ENCODE measurements at regions not wholly inside any gene's neighbourhood (a gene's known extent, or its start where the extent isn't known, plus 50 kb on each side); places are given as distances from the start of the nearest gene placed in this dataset.
"Not testable (repeated sequence)": the region's sequence is repeated elsewhere in the genome, so short reads cannot be mapped to it uniquely, and the experiment has no call there.

GRCh38 chr7:85802211-85802610, 615.4 kb upstream of the SEMA3D start:
- Histone ChIP-seq H3K4me3 (ENCODE audit: low read depth in 1 of 2, low read length in 2 of 2) (no peak overlapping the region), H3K9ac (ENCODE audit: low read depth in 1 of 2, low read length in 2 of 2) (no peak overlapping the region), H3K27me3 (ENCODE audit: control insufficient read depth in 1 of 2, insufficient read depth in 2 of 2, low read length in 2 of 2) (no peaks in the 10 kb centered on the region), H3K4me1 (ENCODE audit: control insufficient read depth in 1 of 2, insufficient read depth in 2 of 2, low read length in 2 of 2) (no peaks in the 10 kb centered on the region), H3K9me3 (ENCODE audit: control insufficient read depth in 1 of 2, low read length in 2 of 2) (no peaks in the 10 kb centered on the region), H3K27ac (ENCODE audit: low read depth, low read length) (no peak overlapping the region), H3K36me3 (ENCODE audit: control insufficient read depth in 1 of 2, insufficient read depth in 2 of 2, low read length in 2 of 2) (no peaks in the 10 kb centered on the region)

GRCh38 chr7:85796956-85797355, 610.1 kb upstream of the SEMA3D start:
- Histone ChIP-seq H3K27me3 (ENCODE audit: control insufficient read depth in 1 of 2, insufficient read depth in 2 of 2, low read length in 2 of 2) (no peaks in the 10 kb centered on the region), H3K9ac (ENCODE audit: low read depth in 1 of 2, low read length in 2 of 2) (no peak overlapping the region), H3K4me1 (ENCODE audit: control insufficient read depth in 1 of 2, insufficient read depth in 2 of 2, low read length in 2 of 2) (no peaks in the 10 kb centered on the region), H3K9me3 (ENCODE audit: control insufficient read depth in 1 of 2, low read length in 2 of 2) (no peaks in the 10 kb centered on the region), H3K27ac (ENCODE audit: low read depth, low read length) (no peak overlapping the region), H3K36me3 (ENCODE audit: control insufficient read depth in 1 of 2, insufficient read depth in 2 of 2, low read length in 2 of 2) (no peaks in the 10 kb centered on the region), H3K4me3 (ENCODE audit: low read depth in 1 of 2, low read length in 2 of 2) (no peak overlapping the region)

DNA sequence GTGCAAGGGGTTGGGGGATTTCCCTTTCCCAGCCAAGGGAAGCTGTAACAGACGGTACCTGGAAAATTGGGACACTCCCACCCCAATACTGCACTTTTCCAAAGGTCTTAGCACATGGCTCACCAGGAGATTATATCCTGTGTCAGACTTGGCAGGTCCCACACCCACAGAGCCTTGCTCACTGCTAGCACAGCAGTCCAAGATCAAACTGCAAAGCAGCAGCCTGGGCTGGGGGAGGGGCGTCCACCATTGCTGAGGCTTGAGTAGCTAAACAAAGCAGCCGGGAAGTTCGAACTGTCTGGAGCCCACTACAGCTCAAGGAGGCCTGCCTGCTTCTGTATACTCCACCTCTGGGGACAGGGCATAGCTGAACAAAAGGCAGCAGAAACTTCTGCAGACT, 604.2 kb upstream of the SEMA3D start:
- H3K9me3 ChIP-seq (ENCODE audit: control insufficient read depth in 1 of 2, low read length in 2 of 2); H3K4me3 ChIP-seq (ENCODE audit: low read depth in 1 of 2, low read length in 2 of 2); H3K27ac ChIP-seq (ENCODE audit: low read depth, low read length); H3K9ac ChIP-seq (ENCODE audit: low read depth in 1 of 2, low read length in 2 of 2); H3K27me3 ChIP-seq (ENCODE audit: control insufficient read depth in 1 of 2, insufficient read depth in 2 of 2, low read length in 2 of 2); H3K36me3 ChIP-seq (ENCODE audit: control insufficient read depth in 1 of 2, insufficient read depth in 2 of 2, low read length in 2 of 2); H3K4me1 ChIP-seq (ENCODE audit: control insufficient read depth in 1 of 2, insufficient read depth in 2 of 2, low read length in 2 of 2): not testable (repeated sequence)

DNA sequence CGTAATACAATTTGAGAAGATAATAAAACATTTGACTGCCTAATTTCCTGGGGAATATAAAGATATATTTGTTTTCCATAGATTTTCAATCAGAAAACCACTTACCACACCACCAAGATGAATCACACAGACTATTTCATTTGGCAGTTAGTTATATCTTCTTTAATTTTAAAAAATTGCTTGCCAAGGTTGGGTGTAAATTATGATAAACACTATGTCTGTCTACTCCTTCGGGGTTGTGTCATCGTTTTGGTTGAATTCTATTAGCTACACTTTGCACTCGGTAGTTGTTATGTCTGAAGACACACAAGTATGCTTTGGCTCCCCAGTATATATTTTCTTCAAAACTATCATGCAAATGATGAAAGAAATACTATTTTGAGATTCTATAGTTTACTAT, 594.8 kb upstream of the SEMA3D start:
- Histone ChIP-seq H3K27me3 (ENCODE audit: control insufficient read depth in 1 of 2, insufficient read depth in 2 of 2, low read length in 2 of 2) (no peaks in the 10 kb centered on the region), H3K27ac (ENCODE audit: low read depth, low read length) (no peak overlapping the region), H3K9ac (ENCODE audit: low read depth in 1 of 2, low read length in 2 of 2) (no peak overlapping the region), H3K36me3 (ENCODE audit: control insufficient read depth in 1 of 2, insufficient read depth in 2 of 2, low read length in 2 of 2) (no peaks in the 10 kb centered on the region), H3K4me3 (ENCODE audit: low read depth in 1 of 2, low read length in 2 of 2) (no peak overlapping the region), H3K9me3 (ENCODE audit: control insufficient read depth in 1 of 2, low read length in 2 of 2) (no peaks in the 10 kb centered on the region), H3K4me1 (ENCODE audit: control insufficient read depth in 1 of 2, insufficient read depth in 2 of 2, low read length in 2 of 2) (no peaks in the 10 kb centered on the region)

DNA sequence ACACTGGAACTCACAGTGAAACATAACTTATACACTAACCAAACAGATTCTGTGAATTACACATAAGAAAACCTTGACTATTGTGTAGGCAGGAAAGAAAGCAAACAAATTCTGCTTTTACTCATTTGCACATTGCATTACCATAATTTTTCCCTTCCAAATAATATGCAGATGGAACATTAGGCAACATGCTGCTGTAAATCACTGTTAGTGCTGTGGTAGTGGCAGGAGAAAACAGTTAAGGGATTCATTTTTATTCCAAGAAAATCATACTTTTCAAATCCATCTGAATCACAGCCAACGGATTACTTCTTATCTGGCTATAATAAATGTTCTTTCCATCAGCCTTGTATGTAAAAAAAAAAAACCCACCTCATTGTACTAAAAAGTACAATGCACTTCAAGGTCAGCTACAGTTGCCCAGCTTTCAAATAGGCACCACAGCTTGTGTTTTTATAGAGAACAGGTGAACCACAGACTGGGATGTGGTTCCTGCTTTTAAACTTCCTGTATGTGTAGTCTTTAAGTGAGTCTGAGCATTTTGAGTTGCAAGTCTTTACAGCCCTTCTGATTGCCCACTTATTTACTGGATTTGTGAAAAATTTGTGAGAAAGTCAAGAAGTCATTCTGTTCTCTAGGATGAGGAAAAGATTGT, 590.0 kb upstream of the SEMA3D start:
- Histone ChIP-seq H3K27me3 (ENCODE audit: control insufficient read depth in 1 of 2, insufficient read depth in 2 of 2, low read length in 2 of 2) (no peaks in the 10 kb centered on the region), H3K4me3 (ENCODE audit: low read depth in 1 of 2, low read length in 2 of 2) (no peak overlapping the region), H3K9ac (ENCODE audit: low read depth in 1 of 2, low read length in 2 of 2) (no peak overlapping the region), H3K4me1 (ENCODE audit: control insufficient read depth in 1 of 2, insufficient read depth in 2 of 2, low read length in 2 of 2) (no peaks in the 10 kb centered on the region), H3K9me3 (ENCODE audit: control insufficient read depth in 1 of 2, low read length in 2 of 2) (no peaks in the 10 kb centered on the region), H3K36me3 (ENCODE audit: control insufficient read depth in 1 of 2, insufficient read depth in 2 of 2, low read length in 2 of 2) (no peaks in the 10 kb centered on the region), H3K27ac (ENCODE audit: low read depth, low read length) (no peak overlapping the region)

GRCh38 chr7:85775431-85775830, 588.6 kb upstream of the SEMA3D start:
- Histone ChIP-seq H3K4me3 (ENCODE audit: low read depth in 1 of 2, low read length in 2 of 2) (no peak overlapping the region), H3K27ac (ENCODE audit: low read depth, low read length) (no peak overlapping the region), H3K9ac (ENCODE audit: low read depth in 1 of 2, low read length in 2 of 2) (no peak overlapping the region), H3K4me1 (ENCODE audit: control insufficient read depth in 1 of 2, insufficient read depth in 2 of 2, low read length in 2 of 2) (no peaks in the 10 kb centered on the region), H3K36me3 (ENCODE audit: control insufficient read depth in 1 of 2, insufficient read depth in 2 of 2, low read length in 2 of 2) (no peaks in the 10 kb centered on the region), H3K9me3 (ENCODE audit: control insufficient read depth in 1 of 2, low read length in 2 of 2) (no peaks in the 10 kb centered on the region), H3K27me3 (ENCODE audit: control insufficient read depth in 1 of 2, insufficient read depth in 2 of 2, low read length in 2 of 2) (no peaks in the 10 kb centered on the region)

- Histone ChIP-seq H3K9ac (ENCODE audit: low read depth in 1 of 2, low read length in 2 of 2) (no peak overlapping the region), H3K27ac (ENCODE audit: low read depth, low read length) (no peak overlapping the region), H3K4me1 (ENCODE audit: control insufficient read depth in 1 of 2, insufficient read depth in 2 of 2, low read length in 2 of 2) (no peaks in the 10 kb centered on the region), H3K36me3 (ENCODE audit: control insufficient read depth in 1 of 2, insufficient read depth in 2 of 2, low read length in 2 of 2) (no peaks in the 10 kb centered on the region), H3K4me3 (ENCODE audit: low read depth in 1 of 2, low read length in 2 of 2) (no peak overlapping the region), H3K9me3 (ENCODE audit: control insufficient read depth in 1 of 2, low read length in 2 of 2) (no peaks in the 10 kb centered on the region), H3K27me3 (ENCODE audit: control insufficient read depth in 1 of 2, insufficient read depth in 2 of 2, low read length in 2 of 2) (no peaks in the 10 kb centered on the region)
Measured at GRCh38 chr7:85774986-85775385, 588.1 kb upstream of the SEMA3D start.

- Histone ChIP-seq H3K27ac (ENCODE audit: low read depth, low read length) (no peak overlapping the region), H3K36me3 (ENCODE audit: control insufficient read depth in 1 of 2, insufficient read depth in 2 of 2, low read length in 2 of 2) (no peaks in the 10 kb centered on the region), H3K4me3 (ENCODE audit: low read depth in 1 of 2, low read length in 2 of 2) (no peak overlapping the region), H3K9me3 (ENCODE audit: control insufficient read depth in 1 of 2, low read length in 2 of 2) (peaks cover 0 to 3% of the 10 kb centered on the region in 2 donors), H3K9ac (ENCODE audit: low read depth in 1 of 2, low read length in 2 of 2) (no peak overlapping the region), H3K4me1 (ENCODE audit: control insufficient read depth in 1 of 2, insufficient read depth in 2 of 2, low read length in 2 of 2) (no peaks in the 10 kb centered on the region), H3K27me3 (ENCODE audit: control insufficient read depth in 1 of 2, insufficient read depth in 2 of 2, low read length in 2 of 2) (no peaks in the 10 kb centered on the region)
Measured at GRCh38 chr7:85773116-85773728, 586.4 kb upstream of the SEMA3D start.

GRCh38 chr7:85771516-85771915, 584.7 kb upstream of the SEMA3D start:
- H3K36me3 ChIP-seq (ENCODE audit: control insufficient read depth in 1 of 2, insufficient read depth in 2 of 2, low read length in 2 of 2), result no peaks in the 10 kb centered on the region
- H3K27ac ChIP-seq (ENCODE audit: low read depth, low read length), result no peak overlapping the region
- H3K27me3 ChIP-seq (ENCODE audit: control insufficient read depth in 1 of 2, insufficient read depth in 2 of 2, low read length in 2 of 2), result no peaks in the 10 kb centered on the region
- no peak overlapping the region for H3K4me3 ChIP-seq (ENCODE audit: low read depth in 1 of 2, low read length in 2 of 2)
- no peak overlapping the region for H3K9ac ChIP-seq (ENCODE audit: low read depth in 1 of 2, low read length in 2 of 2)
- no peaks in the 10 kb centered on the region for H3K4me1 ChIP-seq (ENCODE audit: control insufficient read depth in 1 of 2, insufficient read depth in 2 of 2, low read length in 2 of 2)
- H3K9me3 ChIP-seq (ENCODE audit: control insufficient read depth in 1 of 2, low read length in 2 of 2), result peaks cover 0 to 8% of the 10 kb centered on the region in 2 donors

DNA sequence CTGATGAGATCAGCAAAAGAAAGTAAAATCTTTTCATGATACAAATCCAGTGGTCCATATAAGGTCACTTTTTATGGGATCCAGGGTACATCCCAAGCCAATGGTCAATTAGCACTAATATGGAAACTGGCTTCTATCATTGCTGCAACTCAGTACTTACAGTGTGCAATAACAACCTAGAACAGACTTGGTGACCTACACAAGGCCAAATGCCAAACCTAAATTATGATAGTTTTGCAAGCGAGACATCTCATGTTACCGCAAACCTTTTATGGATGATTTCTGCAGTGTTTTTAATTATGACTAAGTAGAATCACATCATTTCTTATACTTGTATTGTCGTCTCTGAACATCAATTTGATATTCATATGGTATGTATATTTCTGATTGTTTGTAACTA, 583.5 kb upstream of the SEMA3D start:
- no peaks in the 10 kb centered on the region for H3K36me3 ChIP-seq (ENCODE audit: control insufficient read depth in 1 of 2, insufficient read depth in 2 of 2, low read length in 2 of 2)
- no peak overlapping the region for H3K4me3 ChIP-seq (ENCODE audit: low read depth in 1 of 2, low read length in 2 of 2)
- H3K9ac ChIP-seq (ENCODE audit: low read depth in 1 of 2, low read length in 2 of 2), result no peak overlapping the region
- peaks cover 0 to 8% of the 10 kb centered on the region in 2 donors for H3K9me3 ChIP-seq (ENCODE audit: control insufficient read depth in 1 of 2, low read length in 2 of 2)
- H3K4me1 ChIP-seq (ENCODE audit: control insufficient read depth in 1 of 2, insufficient read depth in 2 of 2, low read length in 2 of 2), result peaks cover 6% of the 10 kb centered on the region in 2 donors
- no peak overlapping the region for H3K27ac ChIP-seq (ENCODE audit: low read depth, low read length)
- H3K27me3 ChIP-seq (ENCODE audit: control insufficient read depth in 1 of 2, insufficient read depth in 2 of 2, low read length in 2 of 2), result no peaks in the 10 kb centered on the region

Data from duodenal mucosa (tissue), 2 donors.